ENCODE measurements at regions not wholly inside any gene's neighbourhood (a gene's known extent, or its start where the extent isn't known, plus 50 kb on each side); places are given as distances from the start of the nearest gene placed in this dataset.

DNA sequence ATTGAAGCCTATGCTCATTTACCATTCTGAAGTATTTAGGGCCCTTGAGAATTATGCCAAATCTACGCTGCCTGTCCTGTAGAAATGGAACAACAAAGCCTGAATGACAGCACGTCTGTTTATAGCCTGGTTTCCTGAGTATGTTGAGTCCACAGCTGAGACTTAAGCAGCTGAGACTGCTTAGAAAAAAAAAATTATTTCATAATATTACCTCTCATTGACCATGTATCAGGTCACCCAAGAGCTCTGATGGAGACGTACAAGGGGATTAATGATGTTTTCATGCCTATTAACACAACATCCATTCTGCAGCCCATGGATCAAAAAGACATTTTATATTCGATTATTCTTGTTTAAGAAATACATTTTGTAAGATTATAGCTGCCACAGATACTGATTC, 387.2 kb upstream of the NCAM2 start:
- no peak for DNase-seq

DNA sequence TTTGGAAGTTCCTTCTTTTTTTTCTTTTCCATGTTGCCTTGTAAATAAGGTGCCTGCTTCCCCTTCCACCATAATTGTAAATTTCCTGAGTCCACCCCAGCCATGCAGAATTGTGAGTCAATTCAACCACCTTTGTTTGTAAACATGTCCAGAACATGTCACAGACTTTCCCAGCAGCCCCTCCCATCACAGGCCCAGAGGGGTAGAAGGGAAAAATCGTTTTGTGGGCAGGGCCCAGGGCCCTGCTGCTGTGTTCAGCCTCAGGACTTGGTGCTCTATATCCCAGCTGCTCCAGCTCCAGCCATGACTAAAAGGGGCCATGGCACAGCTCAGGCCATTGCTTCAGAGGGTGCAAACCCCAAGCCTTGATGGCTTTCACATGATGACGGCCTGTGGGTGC, 384.6 kb upstream of the NCAM2 start:
- DNase-seq = no peak

DNA sequence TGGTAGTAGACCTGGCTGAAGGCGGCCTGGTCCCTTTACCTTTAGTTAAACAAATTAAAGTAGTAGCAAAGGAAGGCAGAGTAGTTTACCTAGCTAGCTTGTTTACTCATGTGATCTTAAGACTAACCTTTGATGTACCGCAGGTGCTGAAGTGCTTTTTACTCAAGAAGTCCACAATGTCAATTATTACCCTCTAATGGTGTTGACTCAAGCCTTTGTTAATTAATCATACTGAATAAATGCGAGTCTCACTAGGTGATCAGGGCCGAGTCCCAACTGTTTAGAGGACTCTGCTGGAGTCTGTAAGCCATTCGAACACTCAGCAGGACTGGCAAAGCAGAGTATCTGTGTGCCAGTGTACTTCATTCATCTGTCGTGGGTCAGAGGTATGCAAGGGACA, 381.1 kb upstream of the NCAM2 start:
- DNase-seq = no peak

DNA sequence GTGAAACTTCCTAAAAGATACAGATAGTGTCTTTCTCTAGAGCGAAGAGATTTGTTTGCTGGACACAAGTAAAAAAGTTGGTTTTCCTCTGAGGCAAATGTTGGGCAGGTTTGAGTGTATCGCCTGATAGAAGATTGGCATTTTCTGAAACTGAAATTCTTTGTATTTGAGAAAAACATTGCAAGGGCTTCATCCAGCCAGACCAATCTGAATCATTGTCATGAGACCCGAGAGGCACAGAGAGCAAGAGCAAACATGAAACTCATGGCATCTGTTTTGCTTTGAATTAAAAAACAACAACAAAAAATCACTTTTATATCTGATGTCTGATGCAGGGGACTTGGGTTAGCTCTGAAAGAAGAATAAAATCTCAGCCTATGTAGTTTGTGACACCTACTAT, 379.3 kb upstream of the NCAM2 start:
- no peak for DNase-seq

DNA sequence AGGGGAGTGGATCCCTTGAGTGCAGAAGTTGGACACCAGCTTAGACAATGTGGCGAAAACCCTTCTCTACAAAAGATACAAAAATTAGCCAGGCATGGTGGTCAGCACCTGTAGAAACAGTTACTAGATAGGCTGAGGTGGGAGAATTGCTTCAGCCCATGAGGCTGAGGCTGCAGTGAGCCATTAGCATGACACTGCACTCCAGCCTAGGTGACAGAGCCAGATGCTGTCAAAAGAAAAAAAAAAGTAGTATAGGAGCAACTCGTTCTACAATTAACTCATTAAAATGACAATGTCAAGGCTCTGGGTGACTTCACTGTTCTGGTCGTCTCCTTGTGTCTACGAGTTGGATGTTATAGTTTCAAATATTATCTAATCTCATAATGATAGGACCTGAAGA, 370.6 kb upstream of the NCAM2 start:
- DNase-seq = no peak

DNA sequence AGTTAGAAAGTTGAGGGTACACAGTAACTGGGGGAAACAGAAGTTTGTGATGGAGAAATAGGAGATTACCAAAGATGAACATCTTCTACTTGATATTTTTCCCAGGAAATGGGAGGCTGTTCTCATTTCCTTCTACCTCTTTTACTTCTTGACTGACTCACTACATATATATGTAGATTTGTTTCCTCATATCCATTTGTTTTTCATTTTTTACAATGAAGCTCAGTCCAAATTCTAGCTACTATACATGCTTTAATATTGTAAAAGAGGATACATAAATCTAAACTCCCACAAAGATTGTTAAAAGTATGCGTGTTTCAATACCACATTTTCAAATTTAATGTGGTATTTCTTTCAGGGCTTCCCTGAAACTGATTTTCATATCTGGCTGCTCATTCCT, 366.6 kb upstream of the NCAM2 start:
- no peak for DNase-seq

DNA sequence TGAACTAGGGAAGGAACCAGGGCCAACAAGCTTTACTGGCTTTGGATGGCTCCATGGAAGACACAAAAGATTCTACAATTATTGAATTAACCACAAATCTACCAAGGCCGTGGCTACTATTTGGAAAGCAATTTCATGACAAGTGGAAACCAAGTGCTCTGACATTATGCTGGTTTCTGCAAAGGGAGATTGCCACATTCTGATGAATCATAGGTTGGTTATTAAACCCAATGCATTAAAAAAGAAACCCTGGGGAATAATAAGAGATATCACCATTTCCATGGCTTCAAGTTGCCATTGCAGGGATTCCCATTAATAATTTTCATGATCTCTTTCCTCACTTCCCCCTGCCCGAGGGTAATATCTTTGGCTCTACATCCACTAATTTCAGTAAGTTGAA, 359.2 kb upstream of the NCAM2 start:
- no peak for DNase-seq

DNA sequence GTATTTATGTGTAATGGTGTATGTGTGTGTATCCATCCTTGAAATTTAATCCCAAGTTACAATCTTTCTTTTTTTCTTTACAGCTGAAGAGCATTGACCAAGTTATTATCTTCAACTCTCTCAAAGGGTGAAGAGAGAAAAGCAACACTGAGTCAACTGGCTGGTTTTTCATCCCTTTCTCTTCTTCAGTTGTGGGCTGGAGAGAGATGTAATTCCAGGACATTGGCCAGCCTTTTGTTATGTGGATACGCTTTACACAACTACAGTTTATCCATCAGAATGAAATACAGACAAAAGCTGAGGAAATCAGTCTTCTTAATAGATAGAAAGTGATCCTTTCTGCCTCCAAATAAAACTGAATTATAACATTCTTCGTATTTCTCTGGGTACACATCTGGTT, 357.0 kb upstream of the NCAM2 start:
- DNase-seq = no peak

DNA sequence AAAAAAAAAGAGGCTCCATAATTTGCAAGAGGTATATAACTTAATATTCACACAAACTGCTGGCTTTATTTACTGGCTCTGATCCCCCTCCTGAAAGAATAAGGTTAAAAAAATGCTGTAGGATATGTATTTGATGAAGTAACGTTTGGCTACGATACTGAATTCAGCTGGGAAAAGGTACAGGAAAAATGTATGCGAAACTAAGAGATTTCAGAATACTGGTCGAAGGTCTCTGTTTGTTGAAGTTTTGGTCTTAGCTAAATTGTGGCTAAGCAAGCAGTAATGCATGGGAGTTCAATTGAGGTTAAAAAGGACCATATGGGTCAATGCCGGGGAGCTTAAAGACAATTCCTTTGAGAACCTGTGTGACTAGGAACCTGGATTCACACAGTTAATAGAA, 355.5 kb upstream of the NCAM2 start:
- DNase-seq = no peak

DNA sequence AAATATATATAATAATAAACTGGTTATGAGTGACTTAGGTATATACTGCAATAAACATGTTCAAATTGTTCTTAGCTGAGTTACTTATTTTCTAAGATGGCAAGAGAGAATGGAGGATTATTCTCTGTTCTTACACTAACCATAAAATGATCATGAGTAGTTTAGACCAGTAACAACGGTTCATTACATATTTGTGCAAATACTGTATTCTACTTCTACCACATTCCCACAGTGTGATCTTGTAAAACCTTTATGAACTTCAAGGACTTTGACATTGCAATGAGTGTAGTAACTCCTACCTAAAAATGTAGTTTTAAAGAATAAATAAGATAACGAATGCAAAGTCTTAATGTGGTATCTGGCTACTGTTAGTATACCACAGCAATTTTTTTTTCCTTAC, 353.7 kb upstream of the NCAM2 start:
- DNase-seq = no peak

DNA sequence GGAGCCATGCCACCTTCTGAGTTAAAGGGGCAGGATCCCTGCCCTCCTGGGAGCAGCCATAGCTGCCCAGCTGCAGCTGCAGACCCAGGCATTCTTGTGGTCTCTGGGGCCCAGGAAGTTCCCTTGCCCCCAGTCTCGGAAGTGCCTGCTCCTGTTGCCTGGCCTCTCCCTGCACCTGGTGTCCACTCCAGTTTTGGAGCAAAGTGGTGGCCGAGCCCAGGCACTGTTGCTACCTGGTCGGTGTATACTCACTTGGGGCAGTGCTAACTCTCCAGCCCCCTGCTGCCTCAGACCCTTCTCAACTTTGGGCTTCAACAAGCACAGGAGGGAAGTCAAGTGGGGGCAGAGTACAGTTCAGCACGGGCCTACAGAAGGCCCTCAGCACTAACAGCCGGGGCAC, 352.9 kb upstream of the NCAM2 start:
- DNase-seq = no peak

DNA sequence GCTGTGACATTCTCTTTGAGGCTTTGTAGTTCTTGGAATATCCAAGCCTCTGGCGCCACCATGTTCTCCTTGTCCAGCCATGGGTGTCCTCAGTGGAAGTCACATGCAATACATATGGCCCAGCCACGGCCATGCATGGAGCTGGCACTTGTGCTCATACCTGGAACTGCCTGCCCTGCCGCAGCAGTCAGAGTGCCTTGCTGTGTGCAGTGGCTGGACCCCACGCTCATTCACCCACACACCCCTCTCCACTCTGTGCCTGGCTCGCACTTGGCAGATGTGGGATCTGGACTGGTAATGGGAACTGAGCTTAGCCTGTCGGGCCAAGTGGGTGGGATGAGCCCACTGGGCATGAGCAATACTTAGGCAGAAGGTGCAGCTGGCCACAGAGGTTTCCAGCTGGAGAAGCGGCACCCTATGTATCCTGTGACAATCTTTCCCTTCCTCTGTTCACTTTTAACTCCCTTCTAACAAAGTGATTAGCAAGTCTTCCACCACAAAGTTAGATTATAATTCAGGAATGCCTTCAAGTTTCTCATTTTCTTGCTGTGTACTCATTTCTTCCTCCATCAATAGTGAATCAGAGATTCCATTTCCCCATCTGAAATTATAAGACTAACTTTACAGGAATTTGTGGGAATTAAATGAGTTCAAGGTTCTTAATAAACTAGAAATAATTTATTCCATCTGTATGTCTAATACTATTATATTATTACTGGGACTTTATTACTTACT, 351.6 kb upstream of the NCAM2 start:
- no peak for DNase-seq

DNA sequence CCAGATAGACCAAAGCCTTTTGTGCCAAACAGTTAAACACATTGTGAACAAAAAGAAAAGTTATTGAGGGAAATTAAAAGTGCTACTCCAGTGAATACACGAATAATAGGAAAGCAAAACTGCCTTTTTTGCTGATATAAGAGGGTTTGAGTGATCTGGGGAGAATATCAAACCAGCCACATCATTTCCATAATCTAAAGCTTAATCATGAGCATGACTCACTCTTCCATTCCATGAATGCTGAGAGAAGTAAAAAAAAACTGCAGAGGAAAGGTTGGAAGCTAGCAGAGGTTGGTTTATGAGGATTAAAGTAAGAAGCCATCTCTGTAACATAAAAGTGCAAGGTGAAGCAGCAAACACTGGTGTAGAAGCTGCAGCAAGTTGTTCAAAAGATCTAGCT, 350.6 kb upstream of the NCAM2 start:
- DNase-seq = no peak

DNA sequence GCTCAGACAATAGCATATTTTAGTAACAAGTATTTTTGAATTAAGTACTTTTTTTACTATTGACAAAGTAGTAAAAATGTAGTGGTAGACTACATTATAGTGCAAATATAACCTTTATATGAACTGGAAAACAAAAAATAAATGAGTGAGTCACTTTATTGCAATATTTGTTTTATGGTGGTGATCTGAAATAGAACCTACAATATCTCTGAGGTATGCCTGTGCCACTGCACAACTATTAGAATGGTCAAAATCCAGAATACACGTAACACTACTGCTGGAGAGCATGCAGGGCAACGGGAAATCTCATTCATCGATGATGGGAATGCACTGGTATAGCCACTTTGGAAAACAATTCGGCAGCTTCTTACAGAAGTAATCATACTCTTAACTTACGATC, 349.0 kb upstream of the NCAM2 start:
- DNase-seq = no peak

DNA sequence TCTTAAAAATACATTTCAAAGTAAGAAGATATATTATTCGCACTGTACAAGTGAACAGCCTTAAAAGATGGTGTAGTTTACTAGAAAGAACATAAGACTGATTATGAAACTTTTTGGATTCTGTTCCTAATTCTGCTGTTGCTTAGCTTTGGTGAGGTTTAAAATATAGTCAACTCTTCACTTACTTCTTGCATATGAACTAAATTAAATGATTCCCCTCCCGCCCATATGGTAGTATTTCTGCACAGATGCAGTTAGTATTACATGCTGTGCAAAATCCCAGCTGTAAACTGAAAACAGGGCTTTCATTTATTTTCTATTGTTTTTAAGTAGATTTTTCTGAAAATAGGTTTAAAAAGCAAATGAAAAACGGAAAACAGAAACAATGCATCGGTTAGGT, 345.4 kb upstream of the NCAM2 start:
- no peak for DNase-seq

DNA sequence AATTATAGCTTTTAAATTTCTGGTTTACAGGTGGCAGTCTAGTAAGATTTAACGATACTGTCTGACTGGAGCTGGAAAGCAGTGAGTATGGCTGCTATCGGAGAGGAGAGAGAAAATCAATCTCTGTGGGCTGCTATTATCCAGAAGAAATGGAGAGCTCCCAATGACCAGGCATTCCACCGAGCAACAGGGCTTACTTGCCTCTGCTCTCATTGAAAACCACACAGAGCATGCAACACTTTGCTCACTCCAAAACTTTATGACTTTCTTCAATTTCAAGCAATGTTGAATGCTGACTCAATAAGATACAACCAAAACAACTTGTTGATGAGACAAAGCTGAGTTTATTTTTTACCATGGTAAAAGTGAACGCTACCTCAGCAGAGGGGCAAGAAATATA, 337.0 kb upstream of the NCAM2 start:
- DNase-seq = no peak

DNA sequence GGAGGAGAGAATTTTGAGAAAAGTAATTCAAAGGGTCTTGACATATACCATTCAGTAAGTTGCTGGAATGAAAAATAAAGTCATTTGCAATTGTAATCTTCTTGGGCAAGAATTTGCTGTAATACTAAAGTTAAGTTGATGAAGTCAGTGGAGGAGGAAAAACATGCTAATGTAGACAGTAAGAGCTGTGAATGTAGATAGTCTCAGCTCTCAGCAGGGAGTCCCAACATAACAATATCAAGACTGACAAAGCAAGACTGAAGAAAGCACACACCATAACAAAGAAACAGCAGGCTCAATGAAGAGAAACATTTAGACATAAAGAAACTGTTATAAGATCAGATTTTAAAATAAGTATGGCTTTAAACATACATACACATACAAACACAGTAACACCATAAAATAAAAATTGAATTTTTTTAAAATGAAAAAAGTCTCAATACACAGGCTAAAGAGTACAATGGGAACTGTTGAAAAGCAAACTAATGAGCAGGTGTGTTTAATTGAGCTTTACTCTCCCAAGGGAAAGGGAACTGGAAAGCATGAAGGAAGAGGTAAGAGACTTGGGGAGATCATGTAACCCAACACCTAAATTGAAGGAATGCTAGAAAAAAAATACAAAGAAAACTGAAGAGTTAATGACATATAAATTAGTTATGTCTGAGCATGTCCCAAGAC, 336.3 kb upstream of the NCAM2 start:
- no peak for DNase-seq

DNA sequence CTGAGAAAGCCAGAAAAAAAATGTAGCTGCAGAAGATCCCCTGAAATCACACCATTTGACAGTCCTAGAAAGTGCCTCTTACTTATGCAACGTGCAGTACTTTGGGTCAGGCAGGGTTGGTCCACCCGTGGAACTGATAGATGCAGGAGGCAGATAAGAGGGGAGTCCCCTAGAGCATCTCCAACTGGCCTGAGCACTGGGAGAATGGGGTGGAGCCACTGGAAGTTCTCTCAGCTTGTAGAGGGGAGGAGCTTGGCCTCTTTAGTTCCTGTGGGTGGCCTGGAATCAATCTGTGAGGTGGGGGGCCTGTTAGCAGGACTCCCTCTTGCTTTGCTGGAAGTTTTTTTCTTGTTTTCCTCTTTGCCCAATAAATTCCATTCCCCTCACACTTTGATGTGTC, 335.7 kb upstream of the NCAM2 start:
- no peak for DNase-seq

DNA sequence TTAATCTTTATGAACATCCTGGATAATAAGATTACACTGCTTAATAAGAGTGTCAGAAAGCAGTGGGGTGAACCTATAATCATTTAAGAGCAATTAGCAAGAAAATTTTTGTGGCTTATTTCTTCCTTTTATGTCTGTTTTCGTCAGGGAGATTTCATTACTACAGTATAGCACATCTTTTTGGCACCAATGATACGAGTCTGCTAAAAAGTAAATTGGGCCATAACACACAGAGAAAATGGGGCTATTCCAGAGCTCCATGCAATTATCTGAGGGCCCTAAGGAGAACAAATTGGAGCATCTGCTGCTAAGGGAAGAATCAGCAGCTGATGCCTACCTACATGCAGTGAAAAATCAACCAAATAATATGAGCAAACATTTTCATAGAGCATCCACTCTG, 330.3 kb upstream of the NCAM2 start:
- DNase-seq = no peak

DNA sequence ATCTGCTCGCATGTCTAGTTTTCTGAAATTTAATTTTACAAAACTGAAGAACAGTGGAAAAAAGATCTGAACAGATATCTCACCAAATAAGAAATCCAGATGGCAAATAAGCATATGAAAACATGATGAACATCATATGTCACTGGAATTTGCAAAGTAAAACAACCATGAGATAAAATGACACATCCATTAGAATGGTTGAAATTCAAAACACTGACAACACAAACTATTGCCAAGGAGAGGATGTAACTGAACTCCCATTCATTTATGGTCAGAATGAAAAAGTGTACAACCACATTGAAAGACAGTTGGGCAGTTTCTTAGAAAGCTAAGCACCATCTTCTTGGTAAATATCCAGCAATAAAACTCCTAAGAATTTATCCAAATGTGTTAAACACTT, 312.7 kb upstream of the NCAM2 start:
- DNase-seq = no peak

DNA sequence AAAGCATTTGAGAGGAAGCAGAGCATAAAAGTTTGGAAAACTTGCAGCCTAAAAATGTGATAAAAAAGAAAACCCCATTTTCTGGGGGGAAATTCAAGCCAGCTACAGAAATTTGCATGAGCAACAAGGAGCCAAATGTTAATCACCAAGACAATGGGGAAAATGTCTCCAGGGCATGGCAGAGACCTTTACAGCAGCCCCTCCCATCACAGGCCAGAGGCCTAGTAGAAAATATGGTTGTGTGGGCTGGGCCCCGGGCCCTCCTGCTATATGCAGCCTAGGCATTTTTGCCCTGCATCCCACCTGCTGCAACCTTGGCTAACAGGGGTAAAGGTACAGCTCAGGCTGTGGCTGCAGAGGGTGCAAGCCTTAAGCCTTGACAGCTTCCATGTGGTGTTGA, 299.6 kb upstream of the NCAM2 start:
- DNase-seq = no peak

DNA sequence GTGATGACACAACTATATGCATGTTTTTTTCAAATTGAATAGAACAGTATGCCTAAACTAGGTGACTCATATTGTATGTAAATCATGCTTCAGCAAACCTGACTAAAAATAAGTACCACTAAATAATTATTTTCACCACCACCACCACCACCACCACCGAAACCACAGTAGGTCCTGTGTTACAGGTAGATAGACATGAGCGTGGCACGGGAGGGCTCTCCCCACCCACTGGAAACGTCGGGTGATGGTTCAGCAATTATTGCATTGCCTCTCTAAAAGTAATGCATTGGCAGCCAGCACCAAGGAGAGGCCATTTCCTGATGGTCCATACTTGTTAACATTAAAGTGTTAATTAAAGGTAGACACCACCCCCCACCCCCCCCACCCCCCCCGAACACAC, 297.0 kb upstream of the NCAM2 start:
- DNase-seq = no peak

DNA sequence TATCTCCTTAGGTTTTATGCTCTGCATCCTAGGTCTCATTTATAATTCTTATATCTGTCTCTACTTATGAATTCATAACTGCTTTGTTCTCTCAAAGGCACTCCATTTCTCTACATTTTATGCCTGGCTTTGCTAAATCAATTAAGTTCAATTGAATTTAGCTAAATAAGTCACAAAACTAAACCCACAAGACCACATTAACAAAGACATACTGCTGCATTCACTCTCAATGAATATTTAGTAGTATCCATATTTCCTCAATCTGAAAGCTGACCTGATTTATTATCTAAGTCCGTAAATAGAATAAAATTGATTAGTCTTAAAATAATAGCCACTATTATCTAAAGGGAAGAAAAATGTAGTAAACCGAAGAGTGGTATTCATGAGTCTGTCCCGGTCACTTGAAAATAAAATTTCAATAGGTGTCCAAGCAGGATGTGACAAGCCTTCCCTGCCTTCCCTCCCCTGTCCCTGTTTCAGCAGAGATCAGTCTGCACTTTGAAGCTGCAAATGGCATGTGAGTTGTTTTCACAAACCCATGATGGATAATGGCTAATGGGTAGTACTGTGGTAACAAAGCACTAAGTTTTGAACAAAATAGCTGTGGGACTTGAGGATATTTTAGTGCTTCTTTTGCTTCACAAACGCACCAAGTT, 295.0 kb upstream of the NCAM2 start:
- no peak for DNase-seq

DNA sequence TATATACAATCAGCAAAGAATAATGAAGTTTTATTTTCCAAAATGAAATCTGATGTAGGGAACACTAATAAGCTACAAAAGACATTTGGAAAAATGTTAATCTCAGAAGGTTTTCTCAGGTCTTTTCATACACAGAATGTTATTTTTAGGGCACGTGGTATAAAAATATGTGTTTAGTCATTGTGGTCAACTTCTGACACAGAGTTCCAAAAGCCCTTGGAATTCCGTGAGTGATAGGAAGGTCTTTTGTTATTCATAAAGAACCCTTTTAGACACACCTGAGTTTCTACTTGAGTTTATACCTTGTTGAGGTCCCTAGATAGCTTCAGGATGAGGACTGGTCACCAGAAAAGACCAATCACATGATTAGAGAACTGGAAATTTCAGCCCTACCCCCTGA, 277.6 kb upstream of the NCAM2 start:
- no peak for DNase-seq

DNA sequence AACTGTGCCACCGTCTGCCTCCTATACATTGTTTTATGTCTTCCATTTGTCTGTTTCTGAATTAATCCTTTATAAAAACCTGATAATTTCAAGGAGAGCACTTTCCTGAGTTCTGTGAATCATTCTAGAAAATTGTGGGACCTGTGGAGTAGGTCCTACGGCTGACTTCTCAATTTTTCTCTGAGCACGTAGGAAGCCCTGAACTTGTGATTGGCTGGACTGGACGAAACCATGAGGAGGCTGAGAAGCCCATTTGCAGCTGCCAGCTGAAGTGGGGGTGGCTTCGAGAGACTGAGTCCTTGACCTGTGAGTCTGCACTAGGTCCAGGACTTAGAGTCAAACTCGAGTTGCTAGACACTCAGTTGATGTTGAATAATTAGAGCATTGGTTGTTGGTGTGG, 277.1 kb upstream of the NCAM2 start:
- no peak for DNase-seq
